Trophoblast cell (in vitro differentiated cells and primary cell): ENCODE measurements at regions not wholly inside any gene's neighbourhood (a gene's known extent, or its start where the extent isn't known, plus 50 kb on each side); places are given as distances from the start of the nearest gene placed in this dataset.

Experiments used
- DNase-seq, 2 donors: peaks; one replicate each; pipeline ENCODE4 v3.0.0-alpha.2; 2016
- H2AFZ ChIP-seq: 2 replicates; pipeline ENCODE4 v1.6.1; 2013; ENCODE audit warnings: low read length, moderate library complexity, mild to moderate bottlenecking; ENCODE audit not compliant: insufficient read depth, poor library complexity
- H2AK5ac ChIP-seq: 2 replicates; pipeline ENCODE4 v1.6.1; 2013; ENCODE audit warnings: mild to moderate bottlenecking, low read length
- H2BK120ac ChIP-seq: 2 replicates; pipeline ENCODE4 v1.6.1; 2013; ENCODE audit warnings: low read length, mild to moderate bottlenecking, moderate library complexity; ENCODE audit not compliant: insufficient read depth, poor library complexity
- H2BK12ac ChIP-seq: 2 replicates; pipeline ENCODE4 v1.6.1; 2013; ENCODE audit warnings: mild to moderate bottlenecking, low read length, moderate library complexity
- H2BK5ac ChIP-seq: 2 replicates; pipeline ENCODE4 v1.6.1; 2013; ENCODE audit warnings: low read length, low read depth, moderate library complexity, mild to moderate bottlenecking; ENCODE audit not compliant: poor library complexity
- H3K14ac ChIP-seq: 2 replicates; pipeline ENCODE4 v1.6.1; 2013; ENCODE audit warnings: mild to moderate bottlenecking, low read length
- H3K18ac ChIP-seq: 2 replicates; pipeline ENCODE4 v1.6.1; 2013; ENCODE audit warnings: mild to moderate bottlenecking, low read length
- H3K23ac ChIP-seq: 2 replicates; pipeline ENCODE4 v1.6.1; 2013; ENCODE audit warnings: low read length
- H3K27ac ChIP-seq: 2 replicates; pipeline ENCODE4 v1.5.1; 2013; ENCODE audit warnings: low read depth, mild to moderate bottlenecking, inconsistent platforms, low read length, moderate library complexity
- H3K27me3 ChIP-seq: 2 replicates; pipeline ENCODE4 v1.6.1; 2013; ENCODE audit warnings: inconsistent platforms, mild to moderate bottlenecking, low read length, moderate library complexity; ENCODE audit not compliant: insufficient read depth
- H3K36me3 ChIP-seq, 2 experiments: 1 replicate in 1 of 2; 2 replicates in 1 of 2; pipeline ENCODE4 v1.6.1; 2013; ENCODE audit warnings: low read length in 2 of 2, mild to moderate bottlenecking in 2 of 2, moderate library complexity in 1 of 2; ENCODE audit not compliant: insufficient read depth in 2 of 2, control insufficient read depth in 1 of 2
- H3K4ac ChIP-seq: 2 replicates; pipeline ENCODE4 v1.6.1; 2013; ENCODE audit warnings: low read depth, mild to moderate bottlenecking, low read length, moderate library complexity
- H3K4me1 ChIP-seq, 2 experiments: 1 replicate in 1 of 2; 2 replicates in 1 of 2; pipeline ENCODE4 v1.6.1; 2013; ENCODE audit warnings: low read length in 2 of 2, mild to moderate bottlenecking in 2 of 2, moderate library complexity in 1 of 2; ENCODE audit not compliant: insufficient read depth in 2 of 2, control insufficient read depth in 1 of 2
- H3K4me2 ChIP-seq: 2 replicates; pipeline ENCODE4 v1.6.1; 2013; ENCODE audit warnings: inconsistent platforms, mild to moderate bottlenecking, low read length, moderate library complexity
- H3K4me3 ChIP-seq: 2 replicates; pipeline ENCODE4 v1.5.1; 2013; ENCODE audit warnings: mild to moderate bottlenecking, low read depth, low read length, inconsistent platforms
- H3K79me1 ChIP-seq: one replicate; pipeline ENCODE4 v1.6.1; 2013; ENCODE audit warnings: low read length
- H3K79me2 ChIP-seq: 2 replicates; pipeline ENCODE4 v1.6.1; 2013; ENCODE audit warnings: low read length, mild to moderate bottlenecking; ENCODE audit not compliant: control insufficient read depth, insufficient read depth, poor library complexity
- H3K9ac ChIP-seq: 2 replicates; pipeline ENCODE4 v1.6.1; 2013; ENCODE audit warnings: mild to moderate bottlenecking, low read length
- H3K9me3 ChIP-seq: 2 replicates; pipeline ENCODE4 v1.6.1; 2013; ENCODE audit warnings: low read depth, mild to moderate bottlenecking, control low read depth, inconsistent platforms, low read length; ENCODE audit not compliant: insufficient read depth
- H4K12ac ChIP-seq: 2 replicates; pipeline ENCODE4 v1.6.1; 2013; ENCODE audit warnings: low read depth, mild to moderate bottlenecking, low read length, moderate library complexity
- H4K8ac ChIP-seq: 2 replicates; pipeline ENCODE4 v1.6.1; 2013; ENCODE audit warnings: low read depth, mild to moderate bottlenecking, low read length, moderate library complexity
- H4K91ac ChIP-seq: one replicate; pipeline ENCODE4 v1.6.1; 2013; ENCODE audit warnings: low read depth, mild to moderate bottlenecking, low read length, moderate library complexity
- whole genome bisulfite sequencing: extraction: QIAGEN DNeasy Blood & Tissue Kit; methylation state at CpG from one replicate; pipeline ENCODE4 v1.1.7; 2013; ENCODE audit warnings: missing lambda C conversion rate; ENCODE audit not compliant: insufficient read length, insufficient coverage; ENCODE audit errors: extremely low coverage; 5-methylcytosine and 5-hydroxymethylcytosine counted together

GRCh38 chr11:71332447-71332846 is 80.1 kb upstream of the SHANK2 start:
- no peak overlapping the region for H3K18ac ChIP-seq
- no peak overlapping the region for H2BK12ac ChIP-seq
- no peak overlapping the region for H4K12ac ChIP-seq
- H2AFZ ChIP-seq: no peak overlapping the region
- no peak overlapping the region for H3K27ac ChIP-seq
- no peak overlapping the region for H2AK5ac ChIP-seq
- H4K8ac ChIP-seq: no peak overlapping the region
- H2BK120ac ChIP-seq: no peak overlapping the region
- H3K4ac ChIP-seq: no peak overlapping the region
- H3K36me3 ChIP-seq: no peaks in the 10 kb centered on the region
- no CpG with 5 or more reads among the region's 5 CpGs for WGBS
- no peaks in the 10 kb centered on the region for H3K79me1 ChIP-seq
- peaks cover 22% of the 10 kb centered on the region for H3K9me3 ChIP-seq
- H4K91ac ChIP-seq: no peak overlapping the region
- no peak overlapping the region for H3K4me2 ChIP-seq
- no peak for DNase-seq
- H3K14ac ChIP-seq: no peak overlapping the region
- H3K9ac ChIP-seq: no peak overlapping the region
- H3K4me3 ChIP-seq: no peak overlapping the region
- H2BK5ac ChIP-seq: no peak overlapping the region
- no peak overlapping the region for H3K23ac ChIP-seq
- H3K27me3 ChIP-seq: no peaks in the 10 kb centered on the region
- no peaks in the 10 kb centered on the region for H3K4me1 ChIP-seq
- H3K79me2 ChIP-seq: no peaks in the 10 kb centered on the region

- Histone ChIP-seq H4K91ac (no peak overlapping the region), H3K4ac (no peak overlapping the region), H4K8ac (no peak overlapping the region), H3K27me3 (no peaks in the 10 kb centered on the region), H3K23ac (no peak overlapping the region), H3K79me2 (no peaks in the 10 kb centered on the region), H2BK12ac (no peak overlapping the region), H3K9ac (no peak overlapping the region), H3K36me3 (no peaks in the 10 kb centered on the region), H3K27ac (no peak overlapping the region), H2BK120ac (no peak overlapping the region), H2AFZ (no peak overlapping the region), H3K4me3 (no peak overlapping the region), H3K4me2 (no peak overlapping the region), H3K9me3 (peaks cover 22% of the 10 kb centered on the region), H2AK5ac (no peak overlapping the region), H3K4me1 (no peaks in the 10 kb centered on the region), H2BK5ac (no peak overlapping the region), H3K79me1 (no peaks in the 10 kb centered on the region), H3K14ac (no peak overlapping the region), H4K12ac (no peak overlapping the region), H3K18ac (no peak overlapping the region)
- WGBS: no CpG with 5 or more reads among the region's 3 CpGs
- no peak for DNase-seq
These were observed 79.7 kb upstream of the SHANK2 start for GRCh38 chr11:71332046-71332445.

GRCh38 chr11:71331631-71332030 is 79.3 kb upstream of the SHANK2 start:
- H3K4me3 ChIP-seq: no peak overlapping the region
- H4K91ac ChIP-seq: no peak overlapping the region
- H2BK12ac ChIP-seq: no peak overlapping the region
- no peaks in the 10 kb centered on the region for H3K27me3 ChIP-seq
- no peak overlapping the region for H2BK120ac ChIP-seq
- no peak for DNase-seq
- H4K8ac ChIP-seq: no peak overlapping the region
- H2BK5ac ChIP-seq: no peak overlapping the region
- no peaks in the 10 kb centered on the region for H3K79me2 ChIP-seq
- no peak overlapping the region for H3K27ac ChIP-seq
- no peaks in the 10 kb centered on the region for H3K79me1 ChIP-seq
- WGBS: no CpG with 5 or more reads among the region's 3 CpGs
- H3K4me1 ChIP-seq: no peaks in the 10 kb centered on the region
- H3K18ac ChIP-seq: no peak overlapping the region
- no peak overlapping the region for H3K9ac ChIP-seq
- H3K23ac ChIP-seq: no peak overlapping the region
- no peak overlapping the region for H4K12ac ChIP-seq
- H3K4me2 ChIP-seq: no peak overlapping the region
- no peak overlapping the region for H3K4ac ChIP-seq
- no peaks in the 10 kb centered on the region for H3K36me3 ChIP-seq
- no peak overlapping the region for H3K14ac ChIP-seq
- no peak overlapping the region for H2AFZ ChIP-seq
- H3K9me3 ChIP-seq: peaks cover 22% of the 10 kb centered on the region
- H2AK5ac ChIP-seq: no peak overlapping the region

GRCh38 chr11:71330996-71331395 is 78.6 kb upstream of the SHANK2 start:
- H3K14ac ChIP-seq: no peak overlapping the region
- H3K4ac ChIP-seq: no peak overlapping the region
- H2AK5ac ChIP-seq: no peak overlapping the region
- peaks cover 21% of the 10 kb centered on the region for H3K9me3 ChIP-seq
- no peak overlapping the region for H3K27ac ChIP-seq
- H2BK5ac ChIP-seq: no peak overlapping the region
- DNase-seq: no peak
- no peak overlapping the region for H4K12ac ChIP-seq
- no peak overlapping the region for H2AFZ ChIP-seq
- no peak overlapping the region for H3K9ac ChIP-seq
- H3K4me2 ChIP-seq: no peak overlapping the region
- H3K27me3 ChIP-seq: no peaks in the 10 kb centered on the region
- no peak overlapping the region for H4K8ac ChIP-seq
- no peaks in the 10 kb centered on the region for H3K36me3 ChIP-seq
- no peak overlapping the region for H4K91ac ChIP-seq
- no peak overlapping the region for H2BK120ac ChIP-seq
- no peak overlapping the region for H3K23ac ChIP-seq
- no peaks in the 10 kb centered on the region for H3K4me1 ChIP-seq
- H3K18ac ChIP-seq: no peak overlapping the region
- no peak overlapping the region for H3K4me3 ChIP-seq
- WGBS: no CpG with 5 or more reads among the region's 3 CpGs
- no peak overlapping the region for H2BK12ac ChIP-seq
- H3K79me2 ChIP-seq: no peaks in the 10 kb centered on the region
- H3K79me1 ChIP-seq: no peaks in the 10 kb centered on the region
